ENCODE measurements at regions not wholly inside any gene's neighbourhood (a gene's known extent, or its start where the extent isn't known, plus 50 kb on each side); places are given as distances from the start of the nearest gene placed in this dataset.

GRCh38 chr6:43880236-43881137 lies 110.5 kb downstream of the VEGFA start:
- Mint-ChIP-seq H3K4me1 (ENCODE audit: insufficient read depth, unreplicated experiment) (no peaks in the 10 kb centered on the region), H3K4me3 (ENCODE audit: unreplicated experiment) (no peak overlapping the region), H3K27me3 (ENCODE audit: insufficient read depth, unreplicated experiment) (no peaks in the 10 kb centered on the region), H3K36me3 (ENCODE audit: insufficient read depth, unreplicated experiment) (no peaks in the 10 kb centered on the region), H3K27ac (ENCODE audit: low read depth, unreplicated experiment) (no peak overlapping the region), H3K9me3 (ENCODE audit: unreplicated experiment) (no peaks in the 10 kb centered on the region)
- BruUV-seq (replicated peaks) = no TSS peak
- POLR2A ChIA-PET = no interaction called here
- no peak for TF ChIP-seq CTCF (IDR thresholded peaks at IDR 0.05; ENCODE audit: unreplicated experiment)
- CTCF ChIA-PET = interaction anchor here (0.5 kb wide), 1 partner anchor 118 kb away, joined by 3 read pairs; no protein-coding TSS in a partner anchor
- DNase-seq (ENCODE audit: unreplicated experiment) = no peak
- intact Hi-C loops (cut with micrococcal nuclease) = no loop called here

- Mint-ChIP-seq H3K36me3 (ENCODE audit: insufficient read depth, unreplicated experiment) (no peaks in the 10 kb centered on the region), H3K4me1 (ENCODE audit: insufficient read depth, unreplicated experiment) (no peaks in the 10 kb centered on the region), H3K27ac (ENCODE audit: low read depth, unreplicated experiment) (no peak overlapping the region), H3K4me3 (ENCODE audit: unreplicated experiment) (no peak overlapping the region), H3K27me3 (ENCODE audit: insufficient read depth, unreplicated experiment) (no peaks in the 10 kb centered on the region), H3K9me3 (ENCODE audit: unreplicated experiment) (no peaks in the 10 kb centered on the region)
- TF ChIP-seq CTCF (IDR thresholded peaks at IDR 0.05; ENCODE audit: unreplicated experiment) = no peak
- BruUV-seq (replicated peaks) = no TSS peak
- CTCF ChIA-PET = interaction anchor here (0.8 kb wide), 1 partner anchor 24 kb away, joined by 5 read pairs; no protein-coding TSS in a partner anchor
- intact Hi-C loops (cut with micrococcal nuclease) = no loop called here
- no peak for DNase-seq (ENCODE audit: unreplicated experiment)
- POLR2A ChIA-PET = no interaction called here
Measured at GRCh38 chr6:43879722-43880121, 109.7 kb downstream of the VEGFA start.

GRCh38 chr6:43878823-43879495 lies 108.9 kb downstream of the VEGFA start:
- intact Hi-C loops (cut with micrococcal nuclease) = no loop called here
- Mint-ChIP-seq H3K4me3 (ENCODE audit: unreplicated experiment) (no peak overlapping the region), H3K4me1 (ENCODE audit: insufficient read depth, unreplicated experiment) (no peaks in the 10 kb centered on the region), H3K36me3 (ENCODE audit: insufficient read depth, unreplicated experiment) (no peaks in the 10 kb centered on the region), H3K9me3 (ENCODE audit: unreplicated experiment) (no peaks in the 10 kb centered on the region), H3K27me3 (ENCODE audit: insufficient read depth, unreplicated experiment) (no peaks in the 10 kb centered on the region), H3K27ac (ENCODE audit: low read depth, unreplicated experiment) (no peak overlapping the region)
- no TSS peak for BruUV-seq (replicated peaks)
- peak; percentile 18 for DNase-seq (ENCODE audit: unreplicated experiment)
- TF ChIP-seq CTCF (IDR thresholded peaks at IDR 0.05; ENCODE audit: unreplicated experiment) = no peak
- ChIA-PET POLR2A (no interaction called here), CTCF (interaction anchor here (0.8 kb wide), 1 partner anchor 23 kb away, joined by 5 read pairs; no protein-coding TSS in a partner anchor)

GRCh38 chr6:43878127-43878634 lies 108.2 kb downstream of the VEGFA start:
- no peak overlapping the region for H3K27ac Mint-ChIP-seq (ENCODE audit: low read depth, unreplicated experiment)
- no peaks in the 10 kb centered on the region for H3K9me3 Mint-ChIP-seq (ENCODE audit: unreplicated experiment)
- H3K4me3 Mint-ChIP-seq (ENCODE audit: unreplicated experiment) = no peak overlapping the region
- H3K27me3 Mint-ChIP-seq (ENCODE audit: insufficient read depth, unreplicated experiment) = no peaks in the 10 kb centered on the region
- BruUV-seq (replicated peaks) = no TSS peak
- CTCF ChIA-PET = interaction anchor here (0.8 kb wide), 1 partner anchor 72 kb away, joined by 3 read pairs; no protein-coding TSS in a partner anchor
- TF ChIP-seq CTCF (IDR thresholded peaks at IDR 0.05; ENCODE audit: unreplicated experiment) = no peak
- no peaks in the 10 kb centered on the region for H3K36me3 Mint-ChIP-seq (ENCODE audit: insufficient read depth, unreplicated experiment)
- POLR2A ChIA-PET = no interaction called here
- DNase-seq (ENCODE audit: unreplicated experiment) = no peak
- intact Hi-C loops (cut with micrococcal nuclease) = no loop called here
- H3K4me1 Mint-ChIP-seq (ENCODE audit: insufficient read depth, unreplicated experiment) = no peaks in the 10 kb centered on the region

Data from MCF 10A (cell line).